Stimulated activated CD4-positive, alpha-beta T cell treated with anti-CD3 and anti-CD28 coated beads, Interleukin-4, amount 100 ng/mL, for 24 hours (primary cell): ENCODE measurements at regions not wholly inside any gene's neighbourhood (a gene's known extent, or its start where the extent isn't known, plus 50 kb on each side); places are given as distances from the start of the nearest gene placed in this dataset.
"Not testable (repeated sequence)": the region's sequence is repeated elsewhere in the genome, so short reads cannot be mapped to it uniquely, and the experiment has no call there.

Experiments
- DNase-seq: peaks from one replicate; pipeline ENCODE4 v3.0.0-alpha.2; 2020

GRCh38 chr3:16708285-16708684 is 103.1 kb upstream of the DAZL start:
- DNase-seq, result no peak

DNA sequence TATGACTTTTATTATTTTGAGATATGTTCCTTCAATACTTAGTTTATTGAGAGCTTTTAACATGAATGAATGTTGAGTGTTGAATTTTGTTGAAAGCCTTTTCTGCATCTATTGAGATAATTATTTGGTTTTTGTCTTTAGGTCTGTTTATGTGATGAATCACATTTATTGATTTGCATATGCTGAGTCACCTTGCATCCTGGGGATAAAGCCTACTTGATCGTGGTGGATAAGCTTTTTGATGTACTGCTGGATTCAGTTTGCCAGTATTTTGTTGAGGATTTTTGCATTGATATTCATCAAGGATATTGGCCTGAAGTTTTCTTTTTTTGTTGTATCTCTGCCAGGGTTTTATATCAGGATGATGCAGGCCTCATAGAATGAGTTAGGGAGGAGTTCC is 106.5 kb upstream of the DAZL start:
- DNase-seq, result not testable (repeated sequence)

- no peak for DNase-seq
Observed at GRCh38 chr3:16715281-16715680, 110.1 kb upstream of the DAZL start.

- DNase-seq, result no peak
Observed at GRCh38 chr3:16719426-16719825, 114.2 kb upstream of the DAZL start.

DNA sequence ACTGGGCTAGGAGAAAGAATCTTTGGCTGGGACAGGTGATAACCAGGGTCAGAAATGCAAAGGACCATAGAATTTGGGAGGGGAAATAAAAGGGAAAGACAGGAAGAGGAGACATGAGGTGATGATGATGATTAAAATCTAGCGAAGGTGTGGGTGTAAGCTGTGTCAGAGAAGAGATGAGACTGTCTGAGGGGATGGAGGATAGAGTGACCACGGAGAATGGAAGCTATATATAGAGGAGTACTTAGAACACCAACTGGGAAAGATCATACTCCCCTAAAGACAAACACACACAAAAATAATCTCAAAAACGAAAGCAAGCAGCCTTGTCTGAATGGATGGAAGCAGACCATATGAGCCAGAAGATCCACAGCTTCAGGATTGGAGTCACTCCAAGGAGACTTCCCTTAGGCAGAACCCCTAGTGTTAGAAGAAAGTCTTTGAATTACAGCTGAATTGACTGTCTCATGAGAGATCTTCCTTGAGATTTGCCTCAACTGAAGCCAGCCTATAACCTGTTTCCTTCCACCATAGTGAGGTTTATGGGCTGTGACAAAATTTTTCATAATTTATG is 115.2 kb upstream of the DAZL start:
- DNase-seq, result no peak

DNA sequence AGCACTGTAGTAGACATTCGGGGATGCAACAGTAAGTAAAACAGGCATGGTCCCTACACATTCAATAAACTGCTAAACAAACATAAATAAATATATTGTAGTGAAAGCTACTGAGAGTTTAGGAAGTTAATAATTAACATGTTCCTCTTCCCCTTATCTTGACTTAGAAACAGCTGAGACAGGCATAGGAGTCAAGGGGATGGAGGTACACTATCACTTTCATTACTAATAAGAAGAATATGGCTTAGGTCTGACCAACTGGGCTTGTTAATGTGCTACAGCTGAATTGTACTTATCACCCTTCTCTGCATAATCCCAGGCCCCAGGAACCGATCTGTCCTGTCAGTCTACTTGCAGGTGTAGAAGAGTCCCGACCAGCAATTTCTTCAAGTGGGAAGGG is 116.3 kb upstream of the DAZL start:
- no peak for DNase-seq

GRCh38 chr3:16723978-16724377 is 118.8 kb upstream of the DAZL start:
- no peak for DNase-seq

GRCh38 chr3:16724487-16724886 is 119.3 kb upstream of the DAZL start:
- no peak for DNase-seq

- no peak for DNase-seq
Observed at GRCh38 chr3:16725972-16726371, 120.7 kb upstream of the DAZL start.

DNA sequence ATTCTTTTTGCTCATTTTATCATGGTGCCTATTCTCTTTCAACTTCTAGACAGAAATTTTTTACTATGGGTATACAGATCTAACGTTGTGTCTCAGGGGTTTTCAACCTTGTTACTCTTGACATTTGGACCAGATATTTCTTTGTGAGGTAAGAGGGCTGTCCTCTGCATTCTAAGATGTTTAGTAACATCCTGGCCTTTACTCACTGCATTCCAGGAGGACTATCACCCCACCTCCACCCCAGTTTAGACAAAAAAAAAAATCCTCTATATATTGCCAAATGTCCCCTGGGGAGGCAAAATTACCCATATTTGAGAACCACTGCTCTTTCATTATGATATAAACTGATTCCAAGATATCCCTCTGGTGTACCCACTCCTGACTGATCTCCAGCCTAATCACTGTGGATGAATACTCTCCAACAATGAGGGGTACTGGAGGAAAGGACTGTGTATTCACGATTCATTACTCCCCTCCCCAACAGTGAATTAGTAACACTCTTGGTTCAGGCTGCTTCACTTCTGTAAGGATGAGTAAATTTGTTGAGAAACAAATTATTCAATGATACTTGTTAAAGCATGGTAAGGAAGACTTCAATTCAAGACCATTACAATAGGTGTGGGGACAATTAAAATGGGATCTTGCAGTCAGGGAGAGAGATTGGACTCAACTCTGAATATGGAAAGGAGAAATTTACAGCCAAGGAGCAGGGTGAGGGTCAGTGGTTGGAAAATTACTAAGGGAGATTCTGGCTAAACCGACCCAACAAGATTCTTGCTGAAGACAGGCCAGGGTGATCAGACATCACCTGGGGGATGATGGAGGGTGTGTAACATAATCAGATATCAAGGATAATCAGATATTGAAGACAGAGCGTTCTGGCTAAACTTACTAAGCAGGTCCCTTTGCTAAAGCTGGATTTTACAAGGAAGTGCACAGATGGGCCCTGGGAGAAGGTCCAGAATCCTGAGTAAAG is 123.8 kb upstream of the DAZL start:
- no peak for DNase-seq

DNA sequence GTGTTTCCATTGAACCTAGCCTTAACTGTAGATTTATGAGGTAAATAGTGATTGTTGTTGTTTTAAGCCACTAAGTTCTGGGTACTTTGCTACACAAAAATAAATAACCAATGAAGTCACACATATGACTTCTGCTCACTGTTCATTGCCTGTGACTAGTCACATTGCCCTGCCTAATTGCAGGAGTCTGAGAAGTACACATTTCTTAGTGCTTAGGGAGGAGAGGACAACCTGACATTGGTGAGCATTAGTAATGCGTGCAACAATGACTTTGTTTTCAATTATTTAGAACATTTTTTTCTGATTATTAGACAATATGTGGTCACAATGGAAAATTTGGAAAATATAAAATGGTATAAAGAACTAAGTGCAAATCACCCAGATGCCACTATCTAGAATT is 133.2 kb upstream of the DAZL start:
- DNase-seq, result no peak

GRCh38 chr3:16739541-16740105 is 134.4 kb upstream of the DAZL start:
- DNase-seq, result no peak

- DNase-seq, result no peak
Observed at GRCh38 chr3:16740515-16740914, 135.3 kb upstream of the DAZL start.

DNA sequence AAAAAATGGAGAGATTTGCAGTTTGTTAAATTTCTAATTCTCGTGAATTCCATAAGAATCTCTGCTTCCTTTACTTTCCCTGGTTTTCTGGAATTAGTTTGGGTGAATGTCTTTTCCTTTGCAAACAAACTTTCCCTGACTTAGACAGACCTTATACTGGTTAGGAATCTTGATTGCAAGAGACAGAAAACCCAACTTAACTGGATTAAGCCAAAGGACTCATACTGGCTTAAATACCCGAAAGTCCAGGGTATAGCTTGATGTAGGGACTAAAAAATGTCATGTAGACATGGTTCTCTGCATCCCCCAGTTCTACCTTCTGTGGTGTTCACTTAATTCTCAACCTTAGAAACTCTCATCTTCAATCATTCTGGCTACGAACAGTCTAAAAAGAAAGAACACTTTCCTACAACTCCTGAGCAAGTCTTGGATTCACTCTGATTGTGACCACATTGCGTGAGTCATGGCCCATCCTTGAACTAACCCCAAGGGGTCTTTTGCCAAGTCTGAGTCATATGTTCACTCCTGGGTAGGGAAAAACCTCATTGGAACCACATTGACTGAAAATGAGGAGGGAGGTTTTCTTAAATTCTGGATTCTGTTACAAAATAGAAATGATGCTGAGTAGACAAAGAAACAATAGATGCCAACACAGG is 136.0 kb upstream of the DAZL start:
- DNase-seq, result peak; percentile 40

GRCh38 chr3:16741890-16742289 is 136.7 kb upstream of the DAZL start:
- DNase-seq, result peak; percentile 23

GRCh38 chr3:16743276-16743675 is 138.1 kb upstream of the DAZL start:
- DNase-seq, result no peak

DNA sequence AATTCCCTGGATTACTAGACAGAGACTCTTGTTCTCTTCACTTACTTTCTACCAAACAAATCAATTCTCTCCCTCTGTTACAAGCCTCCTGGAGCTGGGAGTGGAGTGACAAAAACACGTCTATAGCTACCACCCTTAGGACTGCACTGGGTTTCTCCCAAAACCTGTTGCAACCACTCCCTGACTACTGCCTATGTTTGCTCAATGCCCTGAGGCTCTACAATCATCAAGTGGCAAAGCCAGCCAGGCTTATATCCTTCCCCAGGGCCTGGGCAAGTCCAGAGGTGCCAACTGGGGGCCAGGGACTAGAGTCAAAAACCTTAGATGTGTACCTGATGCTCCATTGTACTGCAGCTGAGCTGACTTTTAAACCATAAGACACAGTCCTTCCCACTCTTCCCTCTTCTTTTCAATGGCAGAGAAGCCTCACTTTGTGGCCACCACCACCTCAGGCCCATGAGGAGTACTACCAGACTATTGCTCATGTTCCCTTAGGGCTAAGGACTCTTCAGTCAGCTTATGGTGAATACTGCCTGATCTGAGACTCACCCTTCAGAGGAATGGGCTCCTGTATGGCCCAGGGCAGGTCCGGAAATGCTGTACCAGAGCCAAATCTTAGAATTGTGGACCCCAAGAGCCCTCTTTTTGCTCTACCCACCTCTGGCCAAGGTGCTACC is 125.4 kb upstream of the PLCL2 start:
- no peak for DNase-seq

DNA sequence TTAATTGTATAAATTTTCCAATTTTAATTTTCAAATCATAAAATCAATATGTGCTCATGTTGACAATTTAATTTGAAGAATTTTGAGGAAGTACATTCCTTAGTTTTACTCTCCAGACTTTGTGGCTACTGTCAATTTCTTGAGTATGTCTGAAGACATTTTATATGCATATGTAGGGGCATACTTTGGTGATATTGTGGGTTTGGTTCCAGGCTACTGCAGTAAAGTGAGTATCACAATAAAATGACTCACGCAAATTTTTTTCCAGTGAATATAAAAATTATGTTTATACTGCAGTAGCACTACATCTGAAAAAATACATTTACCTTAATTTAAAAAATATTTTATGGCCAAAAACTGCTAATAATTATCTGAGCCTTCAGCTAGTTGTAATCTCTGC is 123.2 kb upstream of the PLCL2 start:
- DNase-seq, result no peak

DNA sequence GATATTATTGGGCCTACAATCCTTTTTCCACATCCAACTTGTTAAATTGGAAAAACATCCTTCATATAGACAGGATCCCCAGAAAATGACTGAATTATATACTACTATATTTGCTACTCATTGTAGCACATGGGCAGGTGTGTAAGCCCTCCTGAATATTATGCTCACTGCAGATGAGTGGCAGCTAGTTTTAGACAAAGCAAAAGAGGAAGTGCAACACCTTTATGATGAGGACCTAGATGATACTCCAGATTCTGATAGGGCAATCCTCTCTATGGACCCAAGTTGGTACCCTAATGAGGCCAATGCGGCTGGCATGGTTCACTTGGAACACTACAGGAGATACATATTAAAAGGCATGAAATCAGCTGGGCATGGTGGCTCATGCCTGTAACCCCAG is 119.1 kb upstream of the PLCL2 start:
- no peak for DNase-seq

GRCh38 chr3:16767006-16767405 is 117.7 kb upstream of the PLCL2 start:
- no peak for DNase-seq

DNA sequence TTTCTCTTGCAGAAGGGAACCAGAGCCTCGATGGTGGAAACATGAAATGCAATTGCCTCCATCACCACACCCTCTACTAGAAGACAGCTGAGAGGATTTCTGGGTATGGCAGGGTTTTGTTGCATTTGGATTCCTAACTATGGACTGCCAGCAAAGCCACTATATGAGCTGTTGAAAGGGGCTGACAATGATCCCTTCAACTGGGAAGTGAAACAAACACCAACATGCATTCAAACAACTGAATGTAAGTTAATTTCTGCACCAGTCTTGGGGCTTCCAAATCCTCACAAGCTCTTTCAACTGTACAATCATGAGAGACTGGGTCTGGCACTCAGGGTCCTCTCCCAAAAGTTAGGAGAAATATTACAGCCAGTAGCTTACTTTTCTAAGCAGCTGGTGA is 116.7 kb upstream of the PLCL2 start:
- no peak for DNase-seq

GRCh38 chr3:16768956-16769355 is 115.8 kb upstream of the PLCL2 start:
- no peak for DNase-seq

- DNase-seq, result no peak
Observed at GRCh38 chr3:16769525-16769924, 115.2 kb upstream of the PLCL2 start.
